Omental fat pad (tissue), 3 donors: ENCODE measurements at regions not wholly inside any gene's neighbourhood (a gene's known extent, or its start where the extent isn't known, plus 50 kb on each side); places are given as distances from the start of the nearest gene placed in this dataset.

Experiments used
- ATAC-seq: fragments of 150-250 bp; one replicate; pipeline ENCODE4 v1.9.1; 2016; ENCODE audit warnings: mild to moderate bottlenecking, moderate library complexity; ENCODE audit not compliant: low FRiP score
- DNase-seq: peaks from one replicate; pipeline ENCODE4 v3.0.0-alpha.2; 2019; ENCODE audit warnings: low spot score
- TF ChIP-seq, protein P1 (sequence below), 3 donors: fragments of 450-650 bp; IDR thresholded peaks; one replicate each; pipeline ENCODE4 v1.5.1; 2016 to 2017; ENCODE audit warnings: antibody characterized with exemption in 3 of 3, mild to moderate bottlenecking in 3 of 3, moderate library complexity in 2 of 3

GRCh38 chr4:111854494-111855087 lies 290.7 kb upstream of the FAM241A start:
- TF ChIP-seq, protein P1, sequence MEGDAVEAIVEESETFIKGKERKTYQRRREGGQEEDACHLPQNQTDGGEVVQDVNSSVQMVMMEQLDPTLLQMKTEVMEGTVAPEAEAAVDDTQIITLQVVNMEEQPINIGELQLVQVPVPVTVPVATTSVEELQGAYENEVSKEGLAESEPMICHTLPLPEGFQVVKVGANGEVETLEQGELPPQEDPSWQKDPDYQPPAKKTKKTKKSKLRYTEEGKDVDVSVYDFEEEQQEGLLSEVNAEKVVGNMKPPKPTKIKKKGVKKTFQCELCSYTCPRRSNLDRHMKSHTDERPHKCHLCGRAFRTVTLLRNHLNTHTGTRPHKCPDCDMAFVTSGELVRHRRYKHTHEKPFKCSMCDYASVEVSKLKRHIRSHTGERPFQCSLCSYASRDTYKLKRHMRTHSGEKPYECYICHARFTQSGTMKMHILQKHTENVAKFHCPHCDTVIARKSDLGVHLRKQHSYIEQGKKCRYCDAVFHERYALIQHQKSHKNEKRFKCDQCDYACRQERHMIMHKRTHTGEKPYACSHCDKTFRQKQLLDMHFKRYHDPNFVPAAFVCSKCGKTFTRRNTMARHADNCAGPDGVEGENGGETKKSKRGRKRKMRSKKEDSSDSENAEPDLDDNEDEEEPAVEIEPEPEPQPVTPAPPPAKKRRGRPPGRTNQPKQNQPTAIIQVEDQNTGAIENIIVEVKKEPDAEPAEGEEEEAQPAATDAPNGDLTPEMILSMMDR (IDR thresholded peaks at IDR 0.05): no peak
- DNase-seq (no peak), ATAC-seq (no peak)

DNA sequence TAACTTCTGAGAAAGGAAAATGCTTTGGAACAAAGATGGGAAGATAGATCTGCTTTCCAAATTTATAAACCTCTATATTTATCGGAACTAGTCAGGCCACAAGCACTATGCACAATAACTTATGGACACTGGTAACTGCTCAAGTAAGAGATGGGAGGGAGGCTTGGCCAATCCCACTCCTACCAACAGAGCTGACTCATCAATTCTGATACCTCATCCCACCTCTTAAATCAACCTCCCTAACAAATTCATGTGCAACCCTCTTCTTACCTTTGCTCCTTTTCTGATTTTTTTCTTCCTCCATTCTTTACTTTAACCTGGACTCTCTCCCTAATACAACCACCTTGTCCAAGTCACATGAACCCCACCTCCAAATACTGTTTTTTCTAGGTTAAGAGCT lies 289.9 kb upstream of the FAM241A start:
- ATAC-seq (no peak), DNase-seq (no peak)
- TF ChIP-seq, protein P1 (IDR thresholded peaks at IDR 0.05): no peak

DNA sequence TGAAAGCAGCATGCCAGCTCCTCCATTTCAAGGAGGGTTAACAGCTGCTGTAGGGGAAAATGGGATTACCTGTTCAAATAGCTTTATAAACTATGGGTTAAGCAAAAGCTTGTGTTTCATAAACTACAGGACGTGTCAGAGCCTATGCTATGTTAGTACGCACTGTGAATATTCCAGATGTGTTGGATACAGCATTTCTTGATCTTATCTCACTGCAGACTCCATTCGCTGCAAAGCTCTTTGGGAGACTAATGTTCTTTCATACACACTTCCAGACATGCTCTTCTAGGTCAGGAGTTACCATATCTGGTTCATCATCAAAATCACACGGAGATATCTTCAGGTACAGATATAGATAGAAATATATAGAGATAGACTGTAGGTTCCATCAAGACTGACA lies 281.2 kb upstream of the FAM241A start:
- TF ChIP-seq, protein P1 (IDR thresholded peaks at IDR 0.05): no peak
- ATAC-seq (no peak), DNase-seq (no peak)

GRCh38 chr4:111869339-111869738 lies 275.9 kb upstream of the FAM241A start:
- TF ChIP-seq, protein P1 (IDR thresholded peaks at IDR 0.05): no peak
- DNase-seq: no peak
- no peak for ATAC-seq

DNA sequence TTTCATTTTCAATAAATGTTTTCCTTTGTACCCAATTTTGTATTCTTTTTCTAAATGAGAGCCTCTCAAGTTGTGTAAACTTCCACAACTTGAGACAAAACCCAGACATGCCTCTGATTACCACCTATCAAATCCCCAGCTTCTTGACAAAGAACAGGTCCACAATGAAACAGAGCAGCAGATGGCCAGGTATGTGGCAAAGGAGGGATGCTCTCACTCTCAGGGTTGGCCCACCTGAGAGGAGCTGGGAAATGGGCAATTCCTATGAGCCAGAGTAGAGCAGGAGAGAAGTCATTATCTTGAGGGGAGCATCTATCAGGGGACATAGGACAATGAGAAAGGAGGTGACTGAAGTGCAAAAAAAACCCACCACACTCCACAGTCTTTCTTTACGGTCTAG lies 273.5 kb upstream of the FAM241A start:
- no peak for ATAC-seq

GRCh38 chr4:111873801-111874200 lies 271.5 kb upstream of the FAM241A start:
- TF ChIP-seq, protein P1 (IDR thresholded peaks at IDR 0.05): no peak
- ATAC-seq: no peak

More for the DNA sequence above, 273.5 kb upstream of the FAM241A start:
- TF ChIP-seq, protein P1 (IDR thresholded peaks at IDR 0.05): no peak
- DNase-seq: no peak

GRCh38 chr4:111879539-111879938 lies 265.7 kb upstream of the FAM241A start:
- TF ChIP-seq, protein P1 (IDR thresholded peaks at IDR 0.05): no peak
- ATAC-seq (no peak), DNase-seq (no peak)

More at GRCh38 chr4:111873801-111874200, 271.5 kb upstream of the FAM241A start:
- no peak for DNase-seq
